ENCODE measurements at regions not wholly inside any gene's neighbourhood (a gene's known extent, or its start where the extent isn't known, plus 50 kb on each side); places are given as distances from the start of the nearest gene placed in this dataset.

DNA sequence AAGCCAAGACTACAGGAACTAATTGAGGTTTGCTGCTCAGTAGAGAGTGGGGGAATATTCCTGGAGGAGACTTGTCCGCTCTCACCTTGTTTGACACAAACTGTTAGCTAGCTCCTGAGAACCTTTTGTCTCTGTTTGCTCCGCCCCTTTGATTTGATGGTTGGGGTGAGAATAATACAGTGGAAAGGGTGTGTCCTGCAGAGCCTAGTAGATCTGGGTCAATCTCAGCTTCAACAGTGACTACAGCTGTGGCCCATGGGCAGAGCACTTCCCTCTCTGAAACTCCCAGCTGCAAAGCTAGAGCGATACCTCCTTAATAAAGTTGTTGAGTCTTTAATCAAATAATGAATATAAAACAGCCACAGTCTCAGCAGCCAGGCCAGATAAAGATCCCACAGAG, 576.7 kb downstream of the DIAPH3 start:
- Histone ChIP-seq H3K36me3 (ENCODE audit: insufficient read depth, low read length, poor library complexity, severe bottlenecking) (no peaks in the 10 kb centered on the region), H3K9me3 (ENCODE audit: low read depth, low read length, poor library complexity, severe bottlenecking) (no peaks in the 10 kb centered on the region), H3K4me1 (ENCODE audit: insufficient read depth, low read length, poor library complexity, severe bottlenecking) (no peaks in the 10 kb centered on the region), H3K27ac (ENCODE audit: low read depth, low read length, poor library complexity, severe bottlenecking) (no peak overlapping the region), H3K27me3 (replicated peaks; ENCODE audit: insufficient read depth, low read depth, low read length, poor library complexity) (no peaks in the 10 kb centered on the region), H3K4me3 (ENCODE audit: low read depth, low read length, poor library complexity, severe bottlenecking) (no peak overlapping the region)
- TF ChIP-seq, protein P1, sequence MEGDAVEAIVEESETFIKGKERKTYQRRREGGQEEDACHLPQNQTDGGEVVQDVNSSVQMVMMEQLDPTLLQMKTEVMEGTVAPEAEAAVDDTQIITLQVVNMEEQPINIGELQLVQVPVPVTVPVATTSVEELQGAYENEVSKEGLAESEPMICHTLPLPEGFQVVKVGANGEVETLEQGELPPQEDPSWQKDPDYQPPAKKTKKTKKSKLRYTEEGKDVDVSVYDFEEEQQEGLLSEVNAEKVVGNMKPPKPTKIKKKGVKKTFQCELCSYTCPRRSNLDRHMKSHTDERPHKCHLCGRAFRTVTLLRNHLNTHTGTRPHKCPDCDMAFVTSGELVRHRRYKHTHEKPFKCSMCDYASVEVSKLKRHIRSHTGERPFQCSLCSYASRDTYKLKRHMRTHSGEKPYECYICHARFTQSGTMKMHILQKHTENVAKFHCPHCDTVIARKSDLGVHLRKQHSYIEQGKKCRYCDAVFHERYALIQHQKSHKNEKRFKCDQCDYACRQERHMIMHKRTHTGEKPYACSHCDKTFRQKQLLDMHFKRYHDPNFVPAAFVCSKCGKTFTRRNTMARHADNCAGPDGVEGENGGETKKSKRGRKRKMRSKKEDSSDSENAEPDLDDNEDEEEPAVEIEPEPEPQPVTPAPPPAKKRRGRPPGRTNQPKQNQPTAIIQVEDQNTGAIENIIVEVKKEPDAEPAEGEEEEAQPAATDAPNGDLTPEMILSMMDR (conservative IDR thresholded peaks at IDR 0.05; ENCODE audit: low read depth, low read length), result no peak
- TF ChIP-seq EZH2 (IDR thresholded peaks at IDR 0.05; ENCODE audit: borderline replicate concordance, low read depth, low read length, poor library complexity, severe bottlenecking), result no peak
- intact Hi-C loops (cut with micrococcal nuclease; ENCODE audit: unreplicated experiment), result no loop called here
- CTCF ChIA-PET, result no interaction called here
- no peak for DNase-seq (ENCODE audit: low spot score)
- POLR2A ChIA-PET (ENCODE audit: low non-redundant PET), result interaction anchor here (0.6 kb wide), 1 partner anchor 94 kb away, joined by 3 read pairs; no protein-coding TSS in a partner anchor
- no TSS peak for BruUV-seq (replicated peaks)

DNA sequence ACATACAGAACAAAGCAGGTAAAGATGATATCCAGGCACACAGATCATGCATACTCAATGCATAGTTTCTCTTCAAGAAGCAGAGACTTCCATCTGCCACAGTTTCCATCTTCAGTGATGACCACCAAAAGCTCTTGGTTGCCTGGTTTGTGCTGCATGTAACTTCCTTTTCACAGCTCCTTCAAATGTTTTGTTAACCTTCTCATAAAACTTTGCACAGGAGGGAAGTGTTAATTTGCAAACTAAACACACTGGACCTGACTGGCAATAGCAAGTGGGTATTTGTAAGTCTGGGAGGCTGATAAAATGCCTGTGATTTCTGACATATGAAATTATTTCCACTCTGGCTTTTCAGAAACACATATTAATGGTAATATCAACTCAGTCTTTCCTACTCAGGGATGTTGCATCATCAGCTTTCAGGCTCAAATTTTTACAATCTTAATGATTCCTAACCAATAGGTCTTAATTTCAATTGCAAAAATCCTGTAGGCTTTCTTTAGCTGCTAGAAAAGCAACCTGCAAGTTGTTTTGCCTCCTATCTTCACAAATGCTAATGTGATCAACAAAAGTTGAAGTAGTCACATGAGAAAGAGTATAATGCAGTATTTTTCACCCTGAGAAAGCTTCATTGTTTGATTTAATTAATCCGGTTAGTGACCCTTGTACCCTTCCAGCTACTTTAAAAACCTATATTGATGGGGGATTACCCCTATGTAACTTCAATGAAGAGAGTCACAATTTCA, 575.6 kb downstream of the DIAPH3 start:
- Histone ChIP-seq H3K27ac (ENCODE audit: low read depth, low read length, poor library complexity, severe bottlenecking) (no peak overlapping the region), H3K9me3 (ENCODE audit: low read depth, low read length, poor library complexity, severe bottlenecking) (no peaks in the 10 kb centered on the region), H3K36me3 (ENCODE audit: insufficient read depth, low read length, poor library complexity, severe bottlenecking) (no peaks in the 10 kb centered on the region), H3K4me3 (ENCODE audit: low read depth, low read length, poor library complexity, severe bottlenecking) (no peak overlapping the region), H3K27me3 (replicated peaks; ENCODE audit: insufficient read depth, low read depth, low read length, poor library complexity) (no peaks in the 10 kb centered on the region), H3K4me1 (ENCODE audit: insufficient read depth, low read length, poor library complexity, severe bottlenecking) (no peaks in the 10 kb centered on the region)
- BruUV-seq (replicated peaks), result no TSS peak
- ChIA-PET CTCF (no interaction called here), POLR2A (ENCODE audit: low non-redundant PET) (interaction anchor here (0.5 kb wide), 1 partner anchor 17 kb away, joined by 4 read pairs; no protein-coding TSS in a partner anchor)
- DNase-seq (ENCODE audit: low spot score), result no peak
- TF ChIP-seq, protein P1 (conservative IDR thresholded peaks at IDR 0.05; ENCODE audit: low read depth, low read length), result no peak
- no peak for TF ChIP-seq EZH2 (IDR thresholded peaks at IDR 0.05; ENCODE audit: borderline replicate concordance, low read depth, low read length, poor library complexity, severe bottlenecking)
- intact Hi-C loops (cut with micrococcal nuclease; ENCODE audit: unreplicated experiment), result no loop called here

DNA sequence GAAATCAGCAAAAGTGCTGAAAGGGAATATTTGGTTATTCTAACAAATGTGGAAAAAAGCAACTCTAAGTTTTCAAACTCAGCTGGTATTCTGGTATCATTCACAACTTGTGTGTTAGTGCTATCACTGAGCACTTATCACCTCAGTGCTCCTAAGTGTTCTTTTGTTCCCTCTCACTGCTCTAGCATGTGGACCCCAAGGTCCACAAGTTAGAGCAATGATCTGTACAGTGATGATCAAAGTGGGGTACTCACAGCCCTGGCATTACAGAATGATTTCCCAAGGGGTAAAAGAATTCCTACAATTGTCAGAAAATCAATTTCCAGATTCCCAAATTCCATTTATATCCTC, 575.0 kb downstream of the DIAPH3 start:
- Histone ChIP-seq H3K4me3 (ENCODE audit: low read depth, low read length, poor library complexity, severe bottlenecking) (no peak overlapping the region), H3K9me3 (ENCODE audit: low read depth, low read length, poor library complexity, severe bottlenecking) (no peaks in the 10 kb centered on the region), H3K36me3 (ENCODE audit: insufficient read depth, low read length, poor library complexity, severe bottlenecking) (no peaks in the 10 kb centered on the region), H3K27ac (ENCODE audit: low read depth, low read length, poor library complexity, severe bottlenecking) (no peak overlapping the region), H3K27me3 (replicated peaks; ENCODE audit: insufficient read depth, low read depth, low read length, poor library complexity) (no peaks in the 10 kb centered on the region), H3K4me1 (ENCODE audit: insufficient read depth, low read length, poor library complexity, severe bottlenecking) (no peaks in the 10 kb centered on the region)
- POLR2A ChIA-PET (ENCODE audit: low non-redundant PET), result no interaction called here
- CTCF ChIA-PET, result no interaction called here
- no peak for DNase-seq (ENCODE audit: low spot score)
- BruUV-seq (replicated peaks), result no TSS peak
- TF ChIP-seq, protein P1 (conservative IDR thresholded peaks at IDR 0.05; ENCODE audit: low read depth, low read length), result no peak
- TF ChIP-seq EZH2 (IDR thresholded peaks at IDR 0.05; ENCODE audit: borderline replicate concordance, low read depth, low read length, poor library complexity, severe bottlenecking), result no peak
- intact Hi-C loops (cut with micrococcal nuclease; ENCODE audit: unreplicated experiment), result no loop called here

Data from A673 (cell line).